HG02981 (cell line): ENCODE measurements at regions not wholly inside any gene's neighbourhood (a gene's known extent, or its start where the extent isn't known, plus 50 kb on each side); places are given as distances from the start of the nearest gene placed in this dataset.
A peak's percentile ranks its signal among the peaks of the same experiment; 100 is the strongest.
"Not testable (repeated sequence)": the region's sequence is repeated elsewhere in the genome, so short reads cannot be mapped to it uniquely, and the experiment has no call there.

Source experiments
- ATAC-seq: cut with Tn5 transposase; IDR thresholded peaks from one replicate; pipeline ENCODE4 v1.9.1; 2021; ENCODE audit warnings: mild to moderate bottlenecking, moderate library complexity; ENCODE audit not compliant: unreplicated experiment

- ATAC-seq = no peak
Measured at GRCh38 chr1:234852659-234853058, 242.7 kb upstream of the IRF2BP2 start.

- ATAC-seq = peak; percentile 62
Measured at GRCh38 chr1:234851450-234852438, 241.8 kb upstream of the IRF2BP2 start.

- ATAC-seq = no peak
Measured at GRCh38 chr1:234849832-234850231, 239.9 kb upstream of the IRF2BP2 start.

GRCh38 chr1:234848972-234849649 lies 239.1 kb upstream of the IRF2BP2 start:
- no peak for ATAC-seq

GRCh38 chr1:234846813-234847212 lies 236.8 kb upstream of the IRF2BP2 start:
- ATAC-seq = not testable (repeated sequence)

GRCh38 chr1:234845836-234846235 lies 235.9 kb upstream of the IRF2BP2 start:
- ATAC-seq = no peak

- ATAC-seq = no peak
Measured at GRCh38 chr1:234845097-234845660, 235.2 kb upstream of the IRF2BP2 start.

GRCh38 chr1:234844479-234845031 lies 234.6 kb upstream of the IRF2BP2 start:
- no peak for ATAC-seq

- no peak for ATAC-seq
Measured at GRCh38 chr1:234843946-234844345, 234.0 kb upstream of the IRF2BP2 start.

- ATAC-seq = peak; percentile 63
Measured at GRCh38 chr1:234842726-234843641, 233.0 kb upstream of the IRF2BP2 start.

- peak; percentile 35 for ATAC-seq
Measured at GRCh38 chr1:234841710-234842231, 231.8 kb upstream of the IRF2BP2 start.

GRCh38 chr1:234841281-234841680 lies 231.3 kb upstream of the IRF2BP2 start:
- no peak for ATAC-seq

- no peak for ATAC-seq
Measured at GRCh38 chr1:234840843-234841242, 230.9 kb upstream of the IRF2BP2 start.

- ATAC-seq = no peak
Measured at GRCh38 chr1:234840253-234840652, 230.3 kb upstream of the IRF2BP2 start.

GRCh38 chr1:234839663-234840062 lies 229.7 kb upstream of the IRF2BP2 start:
- no peak for ATAC-seq

GRCh38 chr1:234838820-234839219 lies 228.8 kb upstream of the IRF2BP2 start:
- no peak for ATAC-seq

- ATAC-seq = no peak
Measured at GRCh38 chr1:234838182-234838581, 228.2 kb upstream of the IRF2BP2 start.

- ATAC-seq = no peak
Measured at GRCh38 chr1:234837713-234838112, 227.7 kb upstream of the IRF2BP2 start.

- ATAC-seq = no peak
Measured at GRCh38 chr1:234836776-234837357, 226.9 kb upstream of the IRF2BP2 start.
